Lower leg skin (tissue), 4 donors: ENCODE measurements at regions not wholly inside any gene's neighbourhood (a gene's known extent, or its start where the extent isn't known, plus 50 kb on each side); places are given as distances from the start of the nearest gene placed in this dataset.

ENCODE experiments used
- DNase-seq, 2 donors: peaks; one replicate each; pipeline ENCODE4 v3.0.0-alpha.2; 2019; ENCODE audit warnings: low spot score in 2 of 2
- H3K4me3 ChIP-seq: fragments of 200-600 bp; sonication (generic); 2 replicates; pipeline ENCODE4 v1.5.1; 2017; ENCODE audit warnings: mild to moderate bottlenecking, low read depth; ENCODE audit not compliant: poor library complexity, severe bottlenecking
- CTCF ChIP-seq, 3 donors: fragments of 450-650 bp; IDR thresholded peaks; one replicate each; pipeline ENCODE4 v1.5.1; 2016; ENCODE audit warnings: antibody characterized with exemption in 3 of 3, mild to moderate bottlenecking in 3 of 3, moderate library complexity in 2 of 3
- POLR2A ChIP-seq, 2 donors: fragments of 450-650 bp; IDR thresholded peaks; one replicate each; pipeline ENCODE4 v1.6.1; 2016 to 2017; ENCODE audit warnings: antibody characterized with exemption in 2 of 2, mild to moderate bottlenecking in 1 of 2, moderate library complexity in 1 of 2
- WGBS, 2 donors: methylation state at CpG; one replicate each; pipeline ENCODE4 v1.1.5; 2018; 5-methylcytosine and 5-hydroxymethylcytosine counted together
- intact Hi-C: fragments of 100-400 bp; cut with DNase I; formaldehyde crosslinking; loops from one replicate; pipeline ENCODE4 v1.15.0; 2023; ENCODE audit warnings: low total_unique reads

GRCh38 chr13:64718116-64718515 is 2512.0 kb downstream of the PCDH9 start:
- WGBS, 2 donors: 57 to 65% methylated on average over 2 of the region's 2 CpGs
- intact Hi-C loops: no loop called here
- no peak for TF ChIP-seq CTCF (IDR thresholded peaks at IDR 0.05)
- no peak for TF ChIP-seq POLR2A (IDR thresholded peaks at IDR 0.05)
- no peak for DNase-seq
- no peak overlapping the region for H3K4me3 ChIP-seq

- intact Hi-C loops: no loop called here
- WGBS, 2 donors: 63% methylated on average over 2 of the region's 2 CpGs
- TF ChIP-seq POLR2A (IDR thresholded peaks at IDR 0.05) (no peak), CTCF (IDR thresholded peaks at IDR 0.05) (no peak)
- DNase-seq: no peak
- no peak overlapping the region for H3K4me3 ChIP-seq
These were observed 2513.2 kb downstream of the PCDH9 start for GRCh38 chr13:64716936-64717335.

- H3K4me3 ChIP-seq: no peak overlapping the region
- WGBS, 2 donors: 37 to 49% methylated on average over 6 of the region's 6 CpGs
- no peak for DNase-seq
- intact Hi-C loops: no loop called here
- no peak for TF ChIP-seq POLR2A (IDR thresholded peaks at IDR 0.05)
- TF ChIP-seq CTCF (IDR thresholded peaks at IDR 0.05): no peak
These were observed 2521.1 kb downstream of the PCDH9 start for GRCh38 chr13:64709079-64709478.

GRCh38 chr13:64704121-64704649 is 2526.0 kb downstream of the PCDH9 start:
- TF ChIP-seq POLR2A (IDR thresholded peaks at IDR 0.05): no peak
- TF ChIP-seq CTCF (IDR thresholded peaks at IDR 0.05): no peak
- no peak for DNase-seq
- 54 to 67% methylated on average over 6 of the region's 6 CpGs for WGBS, 2 donors
- intact Hi-C loops: no loop called here
- no peak overlapping the region for H3K4me3 ChIP-seq

GRCh38 chr13:64697226-64697625 is 2532.9 kb downstream of the PCDH9 start:
- intact Hi-C loops: no loop called here
- TF ChIP-seq POLR2A (IDR thresholded peaks at IDR 0.05) (no peak), CTCF (IDR thresholded peaks at IDR 0.05) (no peak)
- no peak overlapping the region for H3K4me3 ChIP-seq
- 54 to 63% methylated on average over 2 of the region's 2 CpGs for WGBS, 2 donors
- no peak for DNase-seq
